ENCODE measurements at regions not wholly inside any gene's neighbourhood (a gene's known extent, or its start where the extent isn't known, plus 50 kb on each side); places are given as distances from the start of the nearest gene placed in this dataset.
"Not testable (repeated sequence)": the region's sequence is repeated elsewhere in the genome, so short reads cannot be mapped to it uniquely, and the experiment has no call there.

- DNase-seq, result no peak
These were observed 148.8 kb upstream of the ROPN1 start for GRCh38 chr3:124140746-124141145.

- no peak for DNase-seq
These were observed 150.6 kb upstream of the ROPN1 start for GRCh38 chr3:124142389-124142970.

GRCh38 chr3:124143047-124143446 is 151.1 kb upstream of the ROPN1 start:
- no peak for DNase-seq

GRCh38 chr3:124144035-124144814 is 152.3 kb upstream of the ROPN1 start:
- DNase-seq, result no peak

DNA sequence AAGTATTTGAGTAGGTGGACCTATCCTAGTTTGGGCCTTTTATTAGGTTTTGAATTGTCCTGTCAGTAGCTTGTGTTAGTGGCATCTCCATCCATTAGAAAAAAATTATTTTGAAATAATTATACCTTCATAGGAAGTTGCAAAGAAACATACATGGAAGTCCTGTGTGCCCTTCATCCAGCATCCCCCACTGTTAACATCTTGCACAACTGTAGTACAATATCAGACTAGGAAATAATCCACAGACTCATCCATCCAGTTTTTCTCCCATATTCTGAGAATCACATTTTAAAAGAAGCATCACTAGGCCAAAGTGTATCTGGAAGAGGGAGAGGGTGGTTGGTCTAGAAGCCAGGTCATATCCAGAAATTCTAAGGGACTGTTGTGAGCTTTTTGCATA is 155.5 kb upstream of the ROPN1 start:
- no peak for DNase-seq

- DNase-seq, result no peak
These were observed 156.0 kb upstream of the ROPN1 start for GRCh38 chr3:124147946-124148345.

DNA sequence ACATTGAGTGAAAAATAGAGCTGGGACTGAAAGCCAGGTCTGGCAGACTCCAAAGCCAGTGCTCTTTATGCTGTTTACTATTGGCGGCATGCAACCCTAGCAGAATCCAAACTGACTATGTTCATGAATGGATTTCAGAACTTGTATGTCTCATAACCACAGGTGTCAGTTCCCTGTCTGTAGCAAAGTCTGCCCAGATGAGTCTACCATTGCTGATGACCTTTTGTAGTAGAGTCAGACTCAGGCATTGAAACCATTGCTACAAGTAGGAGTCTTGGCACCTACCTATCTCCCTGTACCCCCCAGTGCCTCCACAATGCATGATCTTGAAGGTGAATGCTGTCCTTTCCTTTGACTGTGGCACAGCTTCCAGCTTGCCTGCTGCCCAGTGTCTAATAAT is 157.2 kb upstream of the ROPN1 start:
- DNase-seq, result no peak

DNA sequence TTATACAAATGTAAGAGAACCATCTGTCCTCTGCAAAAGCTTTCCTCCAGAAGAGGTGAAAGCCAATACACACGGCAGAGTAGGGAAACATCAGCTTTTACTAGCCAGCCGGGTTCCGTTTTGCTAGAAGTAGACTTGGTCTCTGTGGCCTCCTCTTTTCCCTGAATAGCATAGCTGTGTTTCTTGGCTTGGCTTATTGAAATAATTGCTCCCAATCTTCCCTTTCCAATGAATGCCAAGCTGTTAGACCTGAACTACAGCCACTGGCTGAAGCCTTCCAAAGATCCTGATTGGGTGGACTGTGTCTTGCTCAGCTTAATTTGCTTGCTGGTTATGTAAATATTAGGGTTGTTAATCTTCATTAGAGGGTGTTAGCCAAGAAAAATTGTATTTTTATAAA is 157.8 kb upstream of the ROPN1 start:
- DNase-seq, result no peak

DNA sequence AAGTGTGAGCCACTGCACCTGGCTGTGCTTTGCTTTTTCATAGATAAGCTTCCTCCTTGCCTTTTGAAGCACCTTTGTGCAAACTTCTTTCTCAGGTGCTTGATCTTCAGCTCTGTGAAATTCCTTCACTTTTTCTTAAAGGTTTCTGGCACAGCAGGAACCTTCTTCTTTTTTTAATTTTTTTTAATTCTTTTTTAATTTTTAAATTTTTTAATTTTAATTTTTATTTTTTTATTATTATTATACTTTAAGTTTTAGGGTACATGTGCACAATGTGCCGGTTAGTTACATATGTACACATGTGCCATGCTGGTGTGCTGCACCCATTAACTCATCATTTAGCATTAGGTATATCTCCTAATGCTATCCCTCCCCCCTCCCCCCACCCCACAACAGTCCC is 161.0 kb upstream of the ROPN1 start:
- not testable (repeated sequence) for DNase-seq

- no peak for DNase-seq
These were observed 165.2 kb upstream of the ROPN1 start for GRCh38 chr3:124156866-124157712.

DNA sequence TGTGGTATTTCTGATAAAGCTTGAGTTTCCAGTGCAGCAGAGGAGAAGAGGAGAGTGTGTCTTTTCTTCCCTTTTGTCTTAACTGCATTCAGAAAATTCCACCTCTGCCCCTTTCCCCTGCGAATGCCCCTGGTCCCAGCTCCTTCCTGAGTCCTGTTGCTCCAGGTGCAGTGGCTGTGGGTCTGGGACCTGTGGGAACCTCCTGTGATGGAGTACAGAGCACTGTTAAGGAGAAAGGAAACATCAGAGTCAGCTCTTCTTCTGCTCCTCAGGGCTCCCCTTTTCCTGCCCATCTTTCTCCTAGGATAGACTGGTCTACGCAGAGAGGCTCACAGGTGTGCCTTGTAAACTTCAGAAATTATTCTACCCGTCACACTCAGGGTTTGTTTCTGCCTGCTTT is 165.8 kb upstream of the ROPN1 start:
- DNase-seq, result no peak

DNA sequence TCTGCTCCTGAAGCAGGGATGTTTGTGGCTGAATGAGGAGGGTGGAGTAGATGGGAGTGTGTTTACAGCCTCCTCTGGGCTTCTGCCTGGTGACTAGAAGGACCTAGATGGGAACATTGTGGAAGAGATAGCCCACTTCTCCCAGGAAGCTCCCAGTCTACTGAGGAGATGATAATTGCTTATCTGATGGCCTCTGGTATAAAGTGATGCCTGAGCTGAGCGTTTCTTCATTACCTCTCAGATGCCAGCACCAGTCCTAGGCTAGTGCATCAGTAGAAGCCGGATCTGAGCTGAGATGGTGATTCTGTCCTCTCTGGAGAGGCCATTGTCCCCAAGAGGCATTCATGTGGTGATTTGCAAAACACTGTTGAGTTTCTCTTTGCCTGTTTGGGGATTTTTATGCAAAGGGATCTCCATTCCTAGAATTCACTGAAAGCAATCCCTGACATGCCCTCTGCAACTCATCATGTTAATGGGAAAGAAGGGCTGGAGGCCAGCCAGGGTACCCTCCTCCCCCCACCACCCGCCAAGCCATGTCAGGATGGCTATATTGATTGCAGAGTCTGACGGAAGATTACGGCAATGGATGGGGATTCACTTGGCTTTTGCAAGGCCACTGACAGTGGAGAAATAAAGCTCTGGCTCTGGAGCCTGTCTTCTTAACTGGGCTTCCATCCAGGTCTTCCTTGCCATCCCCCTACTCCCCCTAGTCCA is 166.4 kb upstream of the ROPN1 start:
- DNase-seq, result no peak

GRCh38 chr3:124161448-124161847 is 169.5 kb upstream of the ROPN1 start:
- DNase-seq, result no peak

- DNase-seq, result no peak
These were observed 171.8 kb upstream of the ROPN1 start for GRCh38 chr3:124163689-124164088.

- no peak for DNase-seq
These were observed 176.3 kb upstream of the ROPN1 start for GRCh38 chr3:124168271-124168670.

DNA sequence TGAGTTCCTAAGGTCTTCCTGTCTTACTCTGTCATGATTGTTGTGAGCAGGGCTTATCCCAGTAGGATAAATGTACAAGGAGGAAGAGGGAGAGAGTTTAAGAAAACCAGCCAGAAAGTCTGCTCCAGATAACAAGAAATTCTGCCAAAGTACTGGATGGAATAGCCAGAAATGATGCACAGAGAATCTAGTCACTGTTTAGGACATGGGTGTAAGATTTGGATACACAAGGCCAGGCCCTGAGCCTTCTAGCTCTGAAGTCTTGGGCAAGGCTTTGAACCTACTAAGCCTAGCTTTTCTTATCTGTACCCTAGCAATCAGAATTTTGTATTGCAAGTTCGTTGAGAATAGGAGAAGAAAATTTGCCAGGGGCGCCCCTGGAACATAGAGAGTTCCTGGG is 180.4 kb upstream of the ROPN1 start:
- DNase-seq, result no peak

GRCh38 chr3:124172816-124173215 is 180.9 kb upstream of the ROPN1 start:
- DNase-seq, result no peak

GRCh38 chr3:124174476-124174875 is 182.6 kb upstream of the ROPN1 start:
- DNase-seq, result no peak

DNA sequence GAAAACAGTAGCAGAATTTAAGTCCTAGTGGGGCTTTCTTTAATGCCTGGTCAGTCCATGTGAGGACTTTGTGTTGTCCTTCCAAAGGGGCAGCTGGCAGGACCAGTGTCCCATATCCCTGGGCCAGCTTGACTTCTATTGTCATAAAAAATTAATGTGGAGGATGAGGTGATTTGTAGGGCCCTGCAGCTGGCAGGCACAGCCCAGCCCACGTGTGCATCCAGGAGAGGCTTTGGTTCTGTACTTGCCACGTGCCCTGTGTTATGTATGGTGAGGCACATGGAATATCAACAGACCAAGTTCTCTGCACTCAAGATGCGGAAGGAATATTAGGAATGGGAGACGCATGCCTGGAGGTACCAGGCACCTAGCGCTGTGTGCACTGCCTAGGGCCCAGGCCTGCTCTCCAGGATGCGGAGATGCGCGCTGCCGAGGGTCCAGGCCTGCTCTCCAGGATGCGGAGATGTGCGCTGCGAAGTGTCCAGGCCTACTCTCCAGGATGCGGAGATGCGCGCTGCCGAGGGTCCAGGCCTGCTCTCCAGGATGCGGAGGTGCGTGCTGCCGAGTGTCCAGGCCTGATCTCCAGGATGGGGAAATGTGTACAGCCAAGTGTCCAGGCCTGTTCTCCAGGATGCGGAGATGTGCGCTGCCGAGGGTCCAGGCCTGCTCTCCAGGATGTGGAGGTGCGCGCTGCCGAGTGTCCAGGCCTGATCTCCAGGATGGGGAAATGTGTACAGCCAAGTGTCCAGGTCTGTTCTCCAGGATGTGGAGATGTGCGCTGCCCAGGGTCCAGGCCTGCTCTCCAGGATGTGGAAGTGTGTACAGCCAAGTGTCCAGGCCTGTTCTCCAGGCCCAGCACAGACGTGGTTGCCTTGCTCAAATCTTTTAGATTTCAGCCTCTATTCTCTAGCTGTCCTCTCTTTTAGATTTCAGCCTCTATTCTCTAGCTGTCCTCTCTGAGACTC is 183.3 kb upstream of the ROPN1 start:
- no peak for DNase-seq

GRCh38 chr3:124177071-124177470 is 185.1 kb upstream of the ROPN1 start:
- no peak for DNase-seq

- no peak for DNase-seq
These were observed 186.6 kb upstream of the ROPN1 start for GRCh38 chr3:124178531-124178930.

- DNase-seq, result no peak
These were observed 208.5 kb upstream of the ROPN1 start for GRCh38 chr3:124200407-124200806.

All from activated T-cell treated with anti-CD3 and anti-CD28 coated beads for 4 hours (primary cell).